Fibroblast of skin of left biceps (primary cell): ENCODE measurements at regions not wholly inside any gene's neighbourhood (a gene's known extent, or its start where the extent isn't known, plus 50 kb on each side); places are given as distances from the start of the nearest gene placed in this dataset.

Experiments used
- DNase-seq, 2 experiments: peaks; one replicate each; pipeline ENCODE4 v3.0.0-alpha.2; 2013; ENCODE audit warnings: low read depth in 2 of 2

- no peak for DNase-seq
Observed at GRCh38 chr12:85352016-85352415, 72.0 kb downstream of the ALX1 start.

- DNase-seq = no peak
Observed at GRCh38 chr12:85356596-85357385, 76.8 kb downstream of the ALX1 start.

DNA sequence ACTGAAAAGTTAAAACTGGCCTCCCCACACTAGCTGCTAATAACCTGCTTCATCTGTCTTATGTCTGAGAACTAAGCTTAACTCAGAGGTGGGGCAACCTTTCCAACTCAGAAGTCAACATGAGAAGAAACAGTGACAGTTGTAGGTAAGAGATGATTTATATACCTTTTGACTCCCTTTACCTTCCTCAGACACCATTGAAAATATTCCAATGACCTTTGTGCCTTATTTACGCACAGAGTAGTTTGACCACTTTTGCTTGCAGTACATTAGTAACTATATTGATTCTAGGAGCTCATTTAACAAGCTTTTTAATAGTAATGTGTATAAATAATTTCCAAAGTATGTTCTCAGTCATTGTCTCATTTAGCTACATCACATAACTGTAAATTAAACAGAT, 77.6 kb downstream of the ALX1 start:
- no peak for DNase-seq

GRCh38 chr12:85358715-85359114, 78.7 kb downstream of the ALX1 start:
- DNase-seq = no peak

GRCh38 chr12:85363382-85364190, 83.6 kb downstream of the ALX1 start:
- no peak for DNase-seq

GRCh38 chr12:85367936-85368335, 87.9 kb downstream of the ALX1 start:
- DNase-seq = no peak

GRCh38 chr12:85369365-85370154, 89.5 kb downstream of the ALX1 start:
- DNase-seq = no peak

DNA sequence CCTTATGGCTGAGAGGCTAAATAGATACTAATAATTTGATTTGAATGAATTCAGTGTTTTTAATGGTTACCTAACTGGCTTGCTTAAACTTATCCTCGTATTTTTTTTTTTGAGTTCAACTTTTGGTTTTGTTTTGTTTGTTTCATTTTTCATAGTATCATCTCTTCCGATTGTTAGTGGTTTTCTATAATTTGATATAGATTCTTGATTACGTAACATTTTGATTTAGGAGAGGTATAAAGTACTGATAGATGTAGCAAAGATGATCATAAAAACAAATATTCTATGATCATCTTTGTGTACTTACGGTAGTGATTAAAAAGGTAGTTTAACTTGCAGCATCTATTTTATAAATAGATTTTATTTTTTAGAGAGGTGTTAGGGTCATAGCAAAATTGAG, 93.0 kb downstream of the ALX1 start:
- DNase-seq = no peak

- DNase-seq = no peak
Observed at GRCh38 chr12:85374981-85375380, 95.0 kb downstream of the ALX1 start.

DNA sequence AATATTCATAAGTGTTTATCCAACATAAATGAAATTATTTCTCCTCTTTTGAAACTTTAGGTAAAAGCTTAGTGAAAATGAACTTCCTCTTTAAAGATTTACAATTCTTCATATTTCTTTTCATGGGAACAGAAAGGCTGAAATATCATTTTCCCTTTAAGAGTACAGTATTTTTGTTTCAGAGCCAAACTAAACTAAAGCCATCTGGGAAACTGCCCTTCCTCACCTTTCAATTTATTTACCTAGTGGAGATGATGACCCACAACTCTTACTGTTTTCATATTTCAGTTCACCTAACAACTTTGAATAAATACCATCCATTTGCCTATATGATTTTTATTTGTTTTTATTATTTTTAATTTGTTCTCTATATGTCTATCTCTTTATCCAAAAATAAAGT, 105.4 kb downstream of the ALX1 start:
- DNase-seq = no peak

- DNase-seq = no peak
Observed at GRCh38 chr12:85390266-85390665, 110.2 kb downstream of the ALX1 start.

GRCh38 chr12:85392508-85392907, 112.5 kb downstream of the ALX1 start:
- no peak for DNase-seq

- DNase-seq = no peak
Observed at GRCh38 chr12:85393606-85394005, 113.6 kb downstream of the ALX1 start.

GRCh38 chr12:85394065-85394464, 114.0 kb downstream of the ALX1 start:
- no peak for DNase-seq

GRCh38 chr12:85394809-85395208, 114.8 kb downstream of the ALX1 start:
- DNase-seq = no peak

DNA sequence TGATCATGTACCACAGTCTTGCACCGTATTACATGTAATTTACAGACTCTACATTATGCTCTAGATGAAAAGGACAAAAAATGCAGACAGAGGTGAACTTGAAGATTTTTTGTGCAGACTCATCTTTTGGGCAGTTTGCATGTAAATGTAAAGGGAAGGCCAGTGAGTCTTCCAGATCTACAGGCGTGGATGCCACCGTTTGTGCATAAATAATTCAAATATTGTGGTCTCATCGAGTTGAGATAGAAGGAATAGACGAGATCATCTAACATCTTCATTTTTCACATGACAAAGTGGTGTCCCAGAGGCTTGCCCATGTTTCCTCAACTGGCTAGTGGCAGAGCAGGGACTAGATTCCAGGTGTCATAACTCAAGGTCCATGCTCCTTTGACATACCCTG, 125.2 kb downstream of the ALX1 start:
- no peak for DNase-seq

DNA sequence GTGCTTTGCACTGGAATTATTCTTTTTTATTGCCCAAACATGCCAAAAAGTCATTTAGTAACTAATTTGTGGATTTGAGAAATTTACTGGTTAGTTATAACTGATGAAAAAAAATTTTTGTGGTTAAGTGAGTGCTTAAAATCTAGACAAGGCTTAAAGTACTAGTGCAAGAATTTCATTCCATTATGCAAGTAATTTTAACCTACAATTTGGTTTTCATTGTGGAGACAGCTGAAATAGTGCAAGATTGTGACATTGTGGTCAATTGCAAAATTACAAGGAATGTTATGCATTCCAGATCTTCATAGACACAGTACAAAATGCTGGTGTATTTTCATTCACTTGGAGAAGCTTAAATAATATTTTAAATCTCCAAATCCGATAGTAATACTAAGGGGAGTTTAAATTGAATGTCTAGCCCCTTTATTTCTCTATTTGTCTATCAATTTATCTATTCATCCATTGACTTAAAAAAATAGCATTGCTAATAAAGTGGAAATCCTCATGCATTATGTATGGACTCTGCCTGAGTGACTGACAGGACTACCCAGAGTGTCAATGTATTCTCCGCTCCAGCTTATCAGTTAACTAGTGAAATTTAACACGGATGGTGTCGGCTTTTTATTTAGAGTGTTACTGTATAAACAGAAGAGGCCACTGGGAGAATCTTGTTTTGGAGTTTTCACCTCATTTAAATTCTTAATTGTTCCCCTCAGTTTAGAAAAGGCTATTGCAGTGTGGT, 125.9 kb downstream of the ALX1 start:
- DNase-seq = peak; percentile 83 to 84

DNA sequence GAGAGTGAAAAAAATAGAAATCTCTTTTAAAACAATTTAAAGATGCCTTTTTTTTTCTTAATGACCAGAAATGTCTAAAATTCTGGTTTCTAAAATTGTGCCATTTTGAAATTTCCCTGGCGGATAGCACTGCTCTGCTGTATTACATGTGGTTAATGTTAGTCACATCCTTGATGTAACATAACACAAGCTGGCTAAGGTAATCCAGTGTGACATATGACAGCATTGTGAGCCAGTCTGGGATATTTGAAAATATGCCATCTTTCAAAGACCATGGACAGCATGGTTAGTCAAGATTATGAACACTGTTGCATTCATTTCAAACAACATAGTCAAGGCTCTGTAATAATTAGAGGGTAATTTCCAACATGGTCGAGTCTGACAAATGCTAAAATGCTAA, 133.2 kb downstream of the ALX1 start:
- no peak for DNase-seq

DNA sequence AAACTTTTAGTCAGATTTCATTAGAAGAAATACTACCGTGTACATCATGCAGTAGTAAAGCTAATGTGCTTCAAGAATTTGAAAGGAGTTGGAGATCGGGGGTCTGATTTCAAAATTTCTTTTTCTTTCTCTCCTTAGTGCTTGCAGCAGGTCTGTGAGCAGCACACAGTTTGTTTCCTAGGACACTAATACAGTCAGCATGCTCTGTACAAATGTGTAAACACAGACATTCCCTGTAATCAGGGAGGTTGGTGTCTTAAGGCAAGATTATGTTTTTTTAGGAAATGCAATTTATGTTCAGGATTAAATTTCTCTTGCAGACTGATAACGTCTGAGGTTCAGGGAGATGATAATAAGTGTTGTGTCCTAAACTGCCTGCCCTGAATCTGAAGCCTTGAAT, 142.7 kb downstream of the ALX1 start:
- DNase-seq = no peak

GRCh38 chr12:85423947-85424346, 143.9 kb downstream of the ALX1 start:
- no peak for DNase-seq

GRCh38 chr12:85424581-85425348, 144.7 kb downstream of the ALX1 start:
- DNase-seq = no peak
